ENCODE measurements at regions not wholly inside any gene's neighbourhood (a gene's known extent, or its start where the extent isn't known, plus 50 kb on each side); places are given as distances from the start of the nearest gene placed in this dataset.
"Not testable (repeated sequence)": the region's sequence is repeated elsewhere in the genome, so short reads cannot be mapped to it uniquely, and the experiment has no call there.

- no peak for DNase-seq
Measured at GRCh38 chr18:66440433-66440832, 163.5 kb downstream of the CDH19 start.

- DNase-seq: no peak
Measured at GRCh38 chr18:66439670-66440069, 164.2 kb downstream of the CDH19 start.

GRCh38 chr18:66438711-66439536 lies 165.0 kb downstream of the CDH19 start:
- no peak for DNase-seq

DNA sequence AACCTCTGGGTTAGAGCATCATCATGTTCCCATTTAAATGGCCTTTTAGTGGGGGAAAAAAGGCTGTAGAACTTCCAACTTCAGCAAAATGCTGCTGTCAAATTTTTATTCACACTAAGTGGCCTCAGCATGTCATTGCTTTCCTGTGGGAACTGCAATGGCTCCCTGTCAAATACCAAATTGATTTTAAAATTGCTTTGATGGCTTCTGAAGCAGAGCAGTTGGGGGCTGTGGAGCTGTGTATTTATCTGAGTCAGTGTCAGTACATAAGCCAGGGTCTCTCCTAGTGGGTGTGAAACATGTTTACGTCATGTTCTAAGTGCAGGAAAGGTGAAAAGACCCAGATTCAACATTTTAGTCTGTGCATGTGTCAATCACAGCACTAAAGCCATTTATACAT lies 171.3 kb downstream of the CDH19 start:
- DNase-seq: no peak

- DNase-seq: no peak
Measured at GRCh38 chr18:66428795-66429194, 175.1 kb downstream of the CDH19 start.

DNA sequence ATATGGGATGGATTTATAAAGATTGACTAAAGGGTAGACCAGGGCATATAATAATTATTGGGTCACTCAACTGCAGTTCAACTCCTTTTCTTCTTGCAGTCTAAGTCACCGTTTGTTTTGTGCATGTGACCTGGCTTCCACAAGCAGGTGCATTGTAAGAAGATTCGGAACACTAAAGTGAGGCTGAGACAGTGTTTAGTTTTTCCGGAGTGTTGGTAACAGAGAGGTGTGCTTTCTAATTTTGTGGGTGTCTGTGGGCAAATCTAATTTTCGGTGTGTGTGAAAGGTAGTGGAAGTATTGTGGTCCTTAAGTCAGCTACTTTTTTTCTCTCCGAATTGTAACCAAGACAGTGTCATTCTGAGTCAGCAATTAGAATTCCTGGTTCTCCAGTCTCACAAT lies 184.5 kb downstream of the CDH19 start:
- DNase-seq: no peak

DNA sequence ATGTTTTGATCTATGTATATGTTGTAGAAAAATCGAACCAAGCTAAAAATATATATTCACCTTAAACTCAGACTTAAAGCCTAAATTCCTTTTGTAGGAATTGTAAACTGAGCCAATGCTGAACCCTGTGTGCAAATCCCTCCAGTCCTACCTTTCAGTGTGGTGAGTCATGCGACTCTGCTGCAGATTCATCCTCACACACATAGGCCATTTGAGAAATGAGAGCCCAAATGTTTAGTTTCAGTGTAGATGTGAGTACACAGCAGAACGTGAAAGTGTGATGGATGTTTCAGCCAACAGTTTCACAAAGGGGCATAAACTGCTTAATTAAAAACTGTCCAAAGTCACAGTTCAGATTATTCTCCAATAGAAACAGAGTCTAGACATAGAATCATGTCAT lies 193.2 kb downstream of the CDH19 start:
- no peak for DNase-seq

- no peak for DNase-seq
Measured at GRCh38 chr18:66395671-66396218, 208.1 kb downstream of the CDH19 start.

DNA sequence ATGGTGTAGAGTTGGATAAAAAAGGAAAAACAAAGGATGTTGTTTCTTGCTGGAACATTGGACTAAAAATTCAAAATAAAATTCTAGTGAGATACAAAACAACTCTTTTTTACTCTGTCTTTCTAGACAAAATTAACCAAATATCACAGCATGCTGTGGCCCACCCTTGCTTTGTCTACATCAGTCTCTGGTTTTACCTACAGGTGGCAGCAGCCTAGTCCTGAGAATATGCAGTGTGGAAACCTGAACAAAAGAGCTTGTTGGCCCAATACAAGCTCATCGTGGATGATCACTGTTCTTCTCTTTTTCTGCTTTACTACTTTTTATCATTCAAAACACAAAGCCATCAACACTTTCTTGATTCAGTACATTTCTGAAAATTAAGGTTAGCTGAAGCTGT lies 210.4 kb downstream of the CDH19 start:
- no peak for DNase-seq

GRCh38 chr18:66377291-66377690 lies 226.6 kb downstream of the CDH19 start:
- DNase-seq: no peak

- not testable (repeated sequence) for DNase-seq
Measured at GRCh38 chr18:66375391-66375790, 228.5 kb downstream of the CDH19 start.

GRCh38 chr18:66346833-66347588 lies 256.9 kb downstream of the CDH19 start:
- no peak for DNase-seq

DNA sequence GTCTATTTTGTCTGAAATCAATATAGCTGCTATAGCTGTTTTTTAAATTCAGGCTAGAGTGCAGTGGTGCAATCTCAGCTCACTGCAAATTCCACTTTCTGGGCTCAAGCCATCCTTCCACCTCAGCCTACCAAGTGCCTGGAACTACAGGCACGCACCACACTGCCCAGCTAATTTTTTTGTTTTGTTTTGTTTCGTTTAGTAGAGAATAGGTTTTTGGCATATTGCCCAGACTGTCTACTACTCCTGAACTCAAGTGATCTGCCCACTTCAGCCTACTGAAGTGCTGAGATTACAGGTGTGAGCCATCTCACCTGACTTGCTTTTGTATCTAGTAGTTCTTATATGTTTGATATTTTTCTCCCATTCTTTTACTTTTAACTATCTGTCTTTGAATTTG lies 259.7 kb downstream of the CDH19 start:
- DNase-seq: peak; percentile 68

DNA sequence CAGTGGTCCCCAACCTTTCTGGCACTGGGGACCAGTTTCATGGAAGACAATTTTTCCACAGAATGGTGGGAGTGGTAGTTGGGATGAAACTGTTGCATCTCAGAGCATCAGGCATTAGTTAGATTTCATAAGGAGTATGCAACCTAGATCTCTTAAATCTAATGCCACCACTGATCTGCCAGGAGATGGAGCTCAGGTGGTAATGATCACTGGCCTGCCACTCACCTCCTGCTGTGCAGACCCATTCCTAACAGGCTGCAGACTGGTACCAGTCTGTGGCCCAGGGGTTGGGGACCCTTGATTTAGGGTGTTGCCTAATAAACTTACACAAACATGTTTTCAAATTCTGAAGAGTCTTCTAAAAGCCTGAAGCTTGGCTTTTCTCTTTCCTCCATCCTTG lies 261.3 kb downstream of the CDH19 start:
- no peak for DNase-seq

DNA sequence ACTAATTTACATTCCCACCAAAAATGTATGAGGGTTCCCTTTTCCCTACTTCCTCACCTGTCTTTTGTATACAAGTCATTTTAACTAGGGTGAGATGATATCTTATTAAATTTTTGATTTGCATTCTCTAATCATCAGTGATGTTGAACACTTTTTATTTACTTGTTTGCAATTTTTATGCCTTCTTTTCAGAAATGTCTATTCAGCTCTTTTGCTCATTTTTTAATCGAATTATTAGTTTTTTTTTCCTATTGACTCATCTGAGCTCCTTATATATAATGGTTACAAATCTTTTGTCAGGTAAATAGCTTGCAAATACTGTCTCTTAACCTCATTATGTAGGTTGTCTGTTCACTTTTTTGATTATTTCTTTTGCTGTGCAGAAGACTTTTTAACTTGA lies 269.4 kb downstream of the CDH19 start:
- DNase-seq: no peak

DNA sequence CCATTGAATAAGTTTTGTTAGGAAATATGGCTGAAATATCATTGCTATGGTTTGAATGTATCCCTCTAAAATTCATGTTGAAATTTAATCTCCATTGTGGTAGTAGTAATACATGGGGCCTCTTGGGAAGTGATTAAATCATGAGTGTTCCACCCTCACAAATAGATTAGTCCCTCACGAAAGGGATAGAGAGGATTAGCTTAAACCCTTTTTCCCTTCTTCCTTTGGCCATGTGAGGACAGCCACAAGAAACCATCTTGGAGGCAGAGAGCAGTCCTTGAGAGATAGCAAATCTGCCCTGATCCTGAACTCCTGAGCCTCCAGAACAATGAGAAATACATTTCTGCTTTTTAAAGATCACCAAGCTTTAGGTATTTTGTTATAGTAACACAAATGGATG lies 274.2 kb downstream of the CDH19 start:
- DNase-seq: no peak

GRCh38 chr18:66328296-66328878 lies 275.5 kb downstream of the CDH19 start:
- no peak for DNase-seq

DNA sequence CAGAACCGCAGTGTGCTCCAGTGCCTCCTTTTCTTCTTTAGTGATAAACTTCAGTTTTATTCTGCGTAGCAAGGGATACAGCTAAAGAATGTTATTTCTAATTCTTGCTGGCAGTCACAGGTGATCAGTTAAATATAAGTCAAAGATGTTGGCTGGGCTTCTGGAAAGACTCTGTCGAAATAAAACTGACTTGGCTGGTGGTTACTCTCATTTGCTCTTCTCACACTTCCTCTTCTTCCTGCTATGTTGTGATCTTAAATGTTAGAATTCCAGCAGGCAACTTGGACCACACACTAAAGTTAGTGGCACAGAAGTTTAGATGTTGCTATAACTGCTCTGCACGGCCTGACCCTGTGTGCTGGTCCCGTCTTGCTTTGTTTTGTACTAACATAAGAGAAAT lies 278.6 kb downstream of the CDH19 start:
- DNase-seq: no peak

DNA sequence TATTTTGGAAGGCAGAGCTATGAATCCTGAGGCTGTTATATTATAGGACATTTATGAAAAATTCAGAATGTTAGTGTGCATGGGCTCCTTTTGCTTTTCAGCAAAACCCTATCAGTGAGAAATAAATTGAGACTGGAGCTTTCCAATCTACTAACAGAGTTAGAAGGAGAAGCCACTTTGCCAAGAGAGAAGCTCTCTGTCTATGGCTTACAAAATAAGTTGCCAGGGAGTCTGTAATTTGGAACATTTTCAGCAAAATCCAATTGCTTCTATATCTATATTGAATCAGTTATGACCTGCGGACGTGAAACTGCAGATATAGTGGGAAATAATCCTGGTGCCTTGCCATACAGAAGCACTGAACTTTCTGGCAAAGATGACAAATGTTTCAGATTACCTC lies 279.3 kb downstream of the CDH19 start:
- DNase-seq: no peak

DNA sequence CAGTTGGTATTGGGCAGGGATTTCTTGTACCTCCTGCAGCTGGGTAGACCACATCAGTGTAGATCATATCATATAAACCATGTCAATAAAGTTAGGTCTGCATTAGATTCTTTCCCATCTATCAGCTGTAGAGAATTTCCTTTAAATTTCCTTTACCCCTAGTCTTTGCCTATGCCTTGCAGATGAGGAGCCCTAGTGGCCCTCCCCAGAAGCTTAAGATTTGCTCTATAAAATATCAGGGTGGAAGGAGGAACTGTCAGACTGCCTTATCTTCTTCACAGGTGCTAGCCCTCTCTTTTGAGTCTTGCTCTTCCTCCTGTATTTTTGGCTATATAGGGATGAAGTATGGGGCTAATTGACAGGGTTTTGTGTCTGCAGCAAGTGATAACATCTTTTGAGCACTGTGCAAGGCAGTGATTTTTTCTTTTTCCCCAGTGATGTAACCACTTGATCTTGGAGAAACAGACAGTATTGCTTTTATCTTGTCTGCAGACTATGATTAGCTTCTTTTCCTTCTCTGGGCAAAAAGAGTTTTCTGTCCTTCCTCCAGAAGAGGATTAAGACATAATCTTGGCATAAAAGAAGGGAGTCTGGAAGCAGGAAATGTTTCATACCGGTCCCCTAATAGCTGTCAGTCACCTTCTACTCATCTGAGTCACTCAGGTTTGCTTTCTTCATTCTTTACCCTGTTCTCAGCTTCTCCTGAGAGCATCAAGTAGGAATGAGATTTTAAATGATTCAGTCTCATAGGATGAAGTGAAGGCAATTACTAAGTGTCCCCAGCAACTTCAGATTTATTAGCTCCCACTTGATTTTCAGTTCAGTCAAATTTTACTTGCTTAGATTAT lies 286.4 kb downstream of the CDH19 start:
- DNase-seq: no peak

DNA sequence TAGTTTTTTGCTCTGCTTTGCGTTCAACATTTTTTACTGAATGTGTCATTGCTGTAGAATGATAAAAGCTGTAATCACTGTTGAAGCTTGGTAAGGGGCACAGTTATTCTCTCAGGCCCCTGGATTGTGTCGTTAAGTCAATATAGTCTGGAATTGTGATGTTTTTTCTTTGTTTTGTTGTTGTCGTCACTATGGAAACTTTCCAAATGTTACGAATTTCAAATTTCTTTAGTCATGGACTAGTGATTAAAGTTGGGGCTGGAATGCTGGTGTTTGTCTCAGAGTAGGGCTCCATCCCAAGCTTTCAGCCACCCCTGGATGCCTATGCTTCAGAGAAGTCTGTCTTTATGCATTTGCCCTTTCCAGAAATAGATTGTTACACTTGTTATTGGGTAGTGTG lies 287.2 kb downstream of the CDH19 start:
- no peak for DNase-seq

DNA sequence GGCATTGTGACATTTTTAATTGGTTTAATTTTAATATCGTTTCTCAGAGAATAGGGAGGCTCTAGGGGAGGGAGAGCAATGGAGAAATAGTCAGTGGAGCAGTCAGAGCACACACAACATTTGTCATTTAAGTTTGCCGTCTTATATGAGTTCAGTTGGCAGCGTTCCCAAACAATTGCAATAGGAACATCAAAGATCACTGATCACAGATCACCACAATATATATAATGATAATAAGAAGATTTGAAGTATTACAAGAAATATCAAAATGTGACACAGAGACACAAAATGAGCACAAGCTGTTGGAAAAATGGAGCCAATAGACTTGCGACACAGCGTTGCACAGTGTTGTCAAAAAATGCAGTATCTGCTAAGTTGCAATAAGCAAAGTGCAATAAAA lies 303.7 kb downstream of the CDH19 start:
- DNase-seq: no peak

- DNase-seq: no peak
Measured at GRCh38 chr18:66280470-66280869, 323.4 kb downstream of the CDH19 start.
